Smooth muscle cell (in vitro differentiated cells): ENCODE measurements at regions not wholly inside any gene's neighbourhood (a gene's known extent, or its start where the extent isn't known, plus 50 kb on each side); places are given as distances from the start of the nearest gene placed in this dataset.

Source experiments
- DNase-seq: peaks from one replicate; lab custom pipeline; 2025; ENCODE audit not compliant: unreplicated experiment; lab: John Stamatoyannopoulos, UW
- H2AFZ ChIP-seq: fragments of 200-600 bp; sonication (generic); 2 replicates; pipeline ENCODE4 v1.6.0; 2016; ENCODE audit warnings: antibody characterized with exemption, low read depth, mild to moderate bottlenecking
- H3F3A ChIP-seq: fragments of 200-600 bp; sonication (generic); 2 replicates; pipeline ENCODE4 v1.6.0; 2017; ENCODE audit warnings: antibody characterized with exemption, low read depth
- H3K27ac ChIP-seq: fragments of 200-600 bp; sonication (generic); 2 replicates; pipeline ENCODE4 v1.5.1; 2016; ENCODE audit warnings: low read depth, mild to moderate bottlenecking
- H3K27me3 ChIP-seq: fragments of 200-600 bp; sonication (generic); 2 replicates; pipeline ENCODE4 v1.6.1; 2016; ENCODE audit warnings: low read depth, mild to moderate bottlenecking
- H3K36me3 ChIP-seq: fragments of 200-600 bp; sonication (generic); 2 replicates; pipeline ENCODE4 v1.5.1; 2016; ENCODE audit warnings: low read depth
- H3K4me1 ChIP-seq: fragments of 200-600 bp; sonication (generic); 2 replicates; pipeline ENCODE4 v1.5.1; 2016; ENCODE audit warnings: low read depth
- H3K4me2 ChIP-seq: fragments of 200-600 bp; sonication (generic); 2 replicates; pipeline ENCODE4 v1.6.0; 2016; ENCODE audit warnings: mild to moderate bottlenecking
- H3K4me3 ChIP-seq: fragments of 200-600 bp; sonication (generic); 2 replicates; pipeline ENCODE4 v1.5.1; 2016; ENCODE audit warnings: mild to moderate bottlenecking
- H3K79me2 ChIP-seq: fragments of 200-600 bp; sonication (generic); 2 replicates; pipeline ENCODE4 v1.6.0; 2016; ENCODE audit warnings: low read depth, mild to moderate bottlenecking
- H3K9ac ChIP-seq: fragments of 200-600 bp; sonication (generic); 2 replicates; pipeline ENCODE4 v1.6.0; 2016; ENCODE audit warnings: low read depth
- H3K9me3 ChIP-seq: fragments of 200-600 bp; sonication (generic); replicated peaks from 2 replicates; pipeline ENCODE4 v1.5.1; 2016; ENCODE audit warnings: low read depth
- H4K20me1 ChIP-seq: fragments of 200-600 bp; sonication (generic); 2 replicates; pipeline ENCODE4 v1.6.0; 2016; ENCODE audit warnings: low read depth
- CTCF ChIP-seq: fragments of 200-600 bp; sonication (generic); IDR thresholded peaks from 2 replicates; pipeline ENCODE4 v1.5.1; 2017; ENCODE audit warnings: borderline replicate concordance, mild to moderate bottlenecking, antibody characterized with exemption; ENCODE audit not compliant: insufficient read depth, poor library complexity, severe bottlenecking
- WGBS: methylation state at CpG from one replicate; pipeline ENCODE4 v1.1.7; 2016; ENCODE audit warnings: low lambda C conversion rate; 5-methylcytosine and 5-hydroxymethylcytosine counted together

- TF ChIP-seq CTCF = no peak
- no peaks in the 10 kb centered on the region for H4K20me1 ChIP-seq
- H3K27me3 ChIP-seq = no peaks in the 10 kb centered on the region
- H3K9ac ChIP-seq = no peak overlapping the region
- H3K36me3 ChIP-seq = no peaks in the 10 kb centered on the region
- DNase-seq = no peak
- no peaks in the 10 kb centered on the region for H3K79me2 ChIP-seq
- H3K4me1 ChIP-seq = no peaks in the 10 kb centered on the region
- no peak overlapping the region for H3K4me3 ChIP-seq
- no peak overlapping the region for H3K27ac ChIP-seq
- H3F3A ChIP-seq = no peaks in the 10 kb centered on the region
- H2AFZ ChIP-seq = no peak overlapping the region
- no peak overlapping the region for H3K4me2 ChIP-seq
- WGBS = 95% methylated on average over 3 of the region's 3 CpGs
- H3K9me3 ChIP-seq = no peaks in the 10 kb centered on the region
These were observed 291.0 kb upstream of the PPP2R3A start for GRCh38 chr3:135674508-135674907.

GRCh38 chr3:135678386-135678785, 287.1 kb upstream of the PPP2R3A start:
- 87% methylated on average over 4 of the region's 4 CpGs for WGBS
- H3K79me2 ChIP-seq = no peaks in the 10 kb centered on the region
- no peak overlapping the region for H3K4me2 ChIP-seq
- no peak overlapping the region for H3K4me3 ChIP-seq
- H3K27me3 ChIP-seq = no peaks in the 10 kb centered on the region
- H3F3A ChIP-seq = no peaks in the 10 kb centered on the region
- no peaks in the 10 kb centered on the region for H3K4me1 ChIP-seq
- no peaks in the 10 kb centered on the region for H3K9me3 ChIP-seq
- no peak overlapping the region for H3K9ac ChIP-seq
- no peaks in the 10 kb centered on the region for H4K20me1 ChIP-seq
- no peak for TF ChIP-seq CTCF
- no peak for DNase-seq
- H3K36me3 ChIP-seq = peaks cover 7% of the 10 kb centered on the region
- H2AFZ ChIP-seq = no peak overlapping the region
- no peak overlapping the region for H3K27ac ChIP-seq

- no peaks in the 10 kb centered on the region for H3K9me3 ChIP-seq
- H3K27me3 ChIP-seq = no peaks in the 10 kb centered on the region
- no peaks in the 10 kb centered on the region for H3F3A ChIP-seq
- no peak overlapping the region for H2AFZ ChIP-seq
- no peak overlapping the region for H3K27ac ChIP-seq
- no peak overlapping the region for H3K4me3 ChIP-seq
- H3K9ac ChIP-seq = no peak overlapping the region
- H3K4me2 ChIP-seq = no peak overlapping the region
- H3K36me3 ChIP-seq = no peaks in the 10 kb centered on the region
- no peaks in the 10 kb centered on the region for H4K20me1 ChIP-seq
- no peak for TF ChIP-seq CTCF
- no peak for DNase-seq
- H3K79me2 ChIP-seq = no peaks in the 10 kb centered on the region
- peaks cover 12% of the 10 kb centered on the region for H3K4me1 ChIP-seq
- 88% methylated on average over 3 of the region's 3 CpGs for WGBS
These were observed 277.5 kb upstream of the PPP2R3A start for GRCh38 chr3:135688003-135688402.

- 33% methylated on average over 3 of the region's 3 CpGs for WGBS
- H3K36me3 ChIP-seq = no peaks in the 10 kb centered on the region
- no peak overlapping the region for H3K9ac ChIP-seq
- no peak overlapping the region for H3K4me3 ChIP-seq
- no peaks in the 10 kb centered on the region for H3F3A ChIP-seq
- DNase-seq = no peak
- H3K79me2 ChIP-seq = no peaks in the 10 kb centered on the region
- peaks cover 12% of the 10 kb centered on the region for H3K4me1 ChIP-seq
- H2AFZ ChIP-seq = no peak overlapping the region
- no peak for TF ChIP-seq CTCF
- no peaks in the 10 kb centered on the region for H4K20me1 ChIP-seq
- H3K9me3 ChIP-seq = no peaks in the 10 kb centered on the region
- no peak overlapping the region for H3K27ac ChIP-seq
- no peaks in the 10 kb centered on the region for H3K27me3 ChIP-seq
- no peak overlapping the region for H3K4me2 ChIP-seq
These were observed 274.9 kb upstream of the PPP2R3A start for GRCh38 chr3:135690664-135691063.
